RWPE2 (cell line): ENCODE measurements at regions not wholly inside any gene's neighbourhood (a gene's known extent, or its start where the extent isn't known, plus 50 kb on each side); places are given as distances from the start of the nearest gene placed in this dataset.

Source experiments
- ATAC-seq: fragments of 200-7000 bp; cut with Tn5 transposase; 3 replicates; pipeline ENCODE4 v1.9.1; 2021; ENCODE audit warnings: low read depth
- DNase-seq: peaks from one replicate; pipeline ENCODE4 v3.0.0-alpha.2; 2020; ENCODE audit warnings: low spot score
- H3K27ac ChIP-seq: fragments of 450-650 bp; 2 replicates; pipeline ENCODE4 v1.5.1; 2017; ENCODE audit warnings: mild to moderate bottlenecking; ENCODE audit not compliant: poor library complexity, severe bottlenecking
- H3K27me3 ChIP-seq: fragments of 250-450 bp; sonication (Bioruptor Pico); 2 replicates; pipeline ENCODE4 v1.5.1; 2021; ENCODE audit warnings: mild to moderate bottlenecking, moderate library complexity; ENCODE audit not compliant: insufficient read depth, poor library complexity, severe bottlenecking
- H3K36me3 ChIP-seq: fragments of 250-450 bp; sonication (Bioruptor Pico); 2 replicates; pipeline ENCODE4 v1.5.1; 2020; ENCODE audit warnings: low read depth, mild to moderate bottlenecking, moderate library complexity
- H3K4me1 ChIP-seq: fragments of 250-450 bp; sonication (Bioruptor Pico); 2 replicates; pipeline ENCODE4 v1.5.1; 2021; ENCODE audit warnings: mild to moderate bottlenecking, moderate library complexity; ENCODE audit not compliant: insufficient read depth, poor library complexity, severe bottlenecking
- H3K4me3 ChIP-seq: fragments of 250-450 bp; sonication (Bioruptor Pico); 2 replicates; pipeline ENCODE4 v1.5.1; 2021; ENCODE audit warnings: mild to moderate bottlenecking, moderate library complexity; ENCODE audit not compliant: severe bottlenecking
- H3K9me3 ChIP-seq: fragments of 250-450 bp; sonication (Bioruptor Pico); 2 replicates; pipeline ENCODE4 v1.5.1; 2021; ENCODE audit warnings: mild to moderate bottlenecking, moderate library complexity; ENCODE audit not compliant: severe bottlenecking
- CTCF ChIP-seq: fragments of 450-650 bp; IDR thresholded peaks from one replicate; pipeline ENCODE4 v1.5.1; 2017; ENCODE audit warnings: mild to moderate bottlenecking, moderate library complexity; ENCODE audit not compliant: poor library complexity, severe bottlenecking

GRCh38 chr12:102757154-102757881 lies 159.7 kb downstream of the PAH start:
- no peaks in the 10 kb centered on the region for H3K4me1 ChIP-seq
- no peak overlapping the region for H3K27ac ChIP-seq
- ATAC-seq (no peak), DNase-seq (no peak)
- no peaks in the 10 kb centered on the region for H3K36me3 ChIP-seq
- TF ChIP-seq CTCF: no peak
- no peaks in the 10 kb centered on the region for H3K27me3 ChIP-seq
- no peak overlapping the region for H3K4me3 ChIP-seq
- no peaks in the 10 kb centered on the region for H3K9me3 ChIP-seq

DNA sequence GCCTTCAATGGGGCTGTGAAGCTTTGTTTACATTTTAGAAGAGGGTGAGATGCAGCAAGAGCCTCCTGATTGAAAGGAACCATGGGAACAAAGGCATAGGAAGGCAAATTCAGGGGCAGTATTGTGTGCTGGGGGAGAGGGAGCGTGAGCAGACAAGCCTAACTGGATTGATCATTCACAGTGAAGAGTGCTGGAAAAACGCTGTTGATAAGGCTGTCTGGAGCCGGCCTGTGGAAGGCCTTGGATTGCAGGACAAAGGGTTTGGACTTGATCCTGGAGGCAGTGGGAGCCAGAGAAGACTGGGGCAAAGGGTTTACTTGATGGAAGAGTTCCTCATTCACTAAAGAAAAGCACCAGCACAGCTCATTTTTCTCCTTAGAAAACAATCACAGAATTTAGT lies 160.5 kb downstream of the PAH start:
- no peak overlapping the region for H3K4me3 ChIP-seq
- no peak for TF ChIP-seq CTCF
- H3K36me3 ChIP-seq: no peaks in the 10 kb centered on the region
- no peak for ATAC-seq
- H3K27me3 ChIP-seq: no peaks in the 10 kb centered on the region
- H3K9me3 ChIP-seq: no peaks in the 10 kb centered on the region
- H3K4me1 ChIP-seq: no peaks in the 10 kb centered on the region
- DNase-seq: no peak
- no peak overlapping the region for H3K27ac ChIP-seq

- ATAC-seq (no peak), DNase-seq (no peak)
- no peak for TF ChIP-seq CTCF
- Histone ChIP-seq H3K4me3 (no peak overlapping the region), H3K9me3 (no peaks in the 10 kb centered on the region), H3K36me3 (no peaks in the 10 kb centered on the region), H3K27me3 (no peaks in the 10 kb centered on the region), H3K27ac (no peak overlapping the region), H3K4me1 (no peaks in the 10 kb centered on the region)
Measured at GRCh38 chr12:102755266-102755665, 161.8 kb downstream of the PAH start.

DNA sequence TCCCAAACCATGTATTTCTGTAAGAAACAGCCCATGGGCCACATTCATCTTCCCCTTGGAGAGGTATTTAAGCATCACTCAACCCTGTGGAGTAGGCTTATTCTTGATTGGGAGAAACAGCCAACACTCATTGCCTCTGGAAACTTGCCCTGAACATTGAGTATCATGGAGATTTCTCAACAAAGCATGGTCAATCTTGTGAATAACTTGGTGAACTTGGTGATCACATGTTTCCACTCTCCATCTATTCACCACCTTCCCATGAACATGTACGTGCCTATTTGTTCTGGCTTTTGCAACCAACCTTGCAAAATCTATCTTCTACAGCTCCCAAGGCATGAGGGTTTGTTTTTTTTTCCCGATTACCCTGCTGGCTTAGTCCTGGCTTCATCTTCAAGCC lies 163.2 kb downstream of the PAH start:
- H3K9me3 ChIP-seq: no peaks in the 10 kb centered on the region
- H3K4me3 ChIP-seq: no peak overlapping the region
- DNase-seq (no peak), ATAC-seq (no peak)
- H3K27me3 ChIP-seq: no peaks in the 10 kb centered on the region
- no peaks in the 10 kb centered on the region for H3K36me3 ChIP-seq
- TF ChIP-seq CTCF: no peak
- H3K4me1 ChIP-seq: no peaks in the 10 kb centered on the region
- no peak overlapping the region for H3K27ac ChIP-seq

- ATAC-seq: no peak
- H3K4me1 ChIP-seq: no peaks in the 10 kb centered on the region
Measured at GRCh38 chr12:102748704-102749103, 168.3 kb downstream of the PAH start.

More at GRCh38 chr12:102748704-102749103, 168.3 kb downstream of the PAH start:
- no peaks in the 10 kb centered on the region for H3K27me3 ChIP-seq
- TF ChIP-seq CTCF: no peak
- H3K4me3 ChIP-seq: no peak overlapping the region
- no peak overlapping the region for H3K27ac ChIP-seq
- H3K9me3 ChIP-seq: no peaks in the 10 kb centered on the region
- no peaks in the 10 kb centered on the region for H3K36me3 ChIP-seq
- no peak for DNase-seq
